ENCODE measurements at regions not wholly inside any gene's neighbourhood (a gene's known extent, or its start where the extent isn't known, plus 50 kb on each side); places are given as distances from the start of the nearest gene placed in this dataset.

GRCh38 chr15:100812802-100813201 is 66.8 kb upstream of the ALDH1A3 start:
- no peak for DNase-seq (ENCODE audit: low read depth)

GRCh38 chr15:100818927-100819326 is 60.7 kb upstream of the ALDH1A3 start:
- peak; percentile 77 for DNase-seq (ENCODE audit: low read depth)

GRCh38 chr15:100820528-100820927 is 59.1 kb upstream of the ALDH1A3 start:
- DNase-seq (ENCODE audit: low read depth), result no peak

- no peak for DNase-seq (ENCODE audit: low read depth)
These were observed 58.3 kb upstream of the ALDH1A3 start for GRCh38 chr15:100821327-100821726.

GRCh38 chr15:100824211-100824610 is 55.4 kb upstream of the ALDH1A3 start:
- no peak for DNase-seq (ENCODE audit: low read depth)

- no peak for DNase-seq (ENCODE audit: low read depth)
These were observed 50.2 kb upstream of the ALDH1A3 start for GRCh38 chr15:100829457-100829856.

Measured in stromal cell of bone marrow (primary cell).